Mucosa of descending colon (tissue), 3 donors: ENCODE measurements at regions not wholly inside any gene's neighbourhood (a gene's known extent, or its start where the extent isn't known, plus 50 kb on each side); places are given as distances from the start of the nearest gene placed in this dataset.

Source experiments
- ATAC-seq: fragments of 200-7000 bp; cut with Tn5 transposase; one replicate; pipeline ENCODE4 v1.9.1; 2020; ENCODE audit warnings: mild to moderate bottlenecking, moderate library complexity
- DNase-seq, 3 donors: peaks; one replicate each; pipeline ENCODE4 v3.0.0-alpha.2; 2020
- H3K36me3 ChIP-seq: fragments of 200-600 bp; one replicate; pipeline ENCODE4 v1.8.0; 2021; ENCODE audit warnings: low read depth, mild to moderate bottlenecking
- H3K4me1 ChIP-seq: fragments of 200-600 bp; one replicate; pipeline ENCODE4 v1.8.0; 2021; ENCODE audit warnings: low read depth, mild to moderate bottlenecking
- H3K4me3 ChIP-seq: fragments of 200-600 bp; one replicate; pipeline ENCODE4 v1.8.0; 2021; ENCODE audit warnings: mild to moderate bottlenecking
- H3K9me3 ChIP-seq: fragments of 200-600 bp; one replicate; pipeline ENCODE4 v1.8.0; 2021; ENCODE audit warnings: mild to moderate bottlenecking
- CTCF ChIP-seq: fragments of 200-600 bp; IDR thresholded peaks from one replicate; pipeline ENCODE4 v1.8.0; 2022; ENCODE audit warnings: antibody characterized with exemption, mild to moderate bottlenecking
- intact Hi-C, 2 donors: fragments of 100-400 bp; cut with DNase I in 1 of 2; cut with micrococcal nuclease in 1 of 2; formaldehyde crosslinking; loops; one replicate each; pipeline versions ENCODE4 v1.11.0 to v1.11.1; 2022; cut with DNase I, micrococcal nuclease
- donor health status: DM: no; HTN: no; CAD: no; lungs with moderate emphysema.
- donor health status: DM: no; HTN: no; CAD: no.
- donor health status: DM: no; HTN: yes; CAD: no.

GRCh38 chr6:23611776-23612381, 514.1 kb upstream of the NRSN1 start:
- H3K36me3 ChIP-seq: no peaks in the 10 kb centered on the region
- H3K9me3 ChIP-seq: no peaks in the 10 kb centered on the region
- H3K4me3 ChIP-seq: no peak overlapping the region
- ATAC-seq (no peak), DNase-seq (no peak)
- no peaks in the 10 kb centered on the region for H3K4me1 ChIP-seq
- TF ChIP-seq CTCF: no peak
- intact Hi-C loops: no loop called here

DNA sequence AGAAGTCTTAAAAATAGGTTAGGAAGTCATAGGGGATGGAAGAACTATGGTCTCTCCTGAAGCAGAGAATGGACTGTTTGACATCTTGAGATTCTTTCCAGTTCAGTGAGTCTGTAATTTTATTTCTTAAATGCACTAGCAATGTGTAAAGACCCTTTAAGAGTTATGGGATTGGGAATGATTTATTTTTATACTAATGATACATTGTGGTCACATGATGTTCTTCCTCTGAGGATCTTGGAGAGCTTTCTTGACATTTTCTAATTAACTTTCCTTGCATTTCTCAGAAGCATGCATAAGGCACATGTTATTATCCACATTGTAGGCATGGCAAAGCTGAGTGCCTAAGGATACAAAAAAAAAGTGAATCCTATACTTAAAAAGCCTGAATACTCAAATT, 507.6 kb upstream of the NRSN1 start:
- Histone ChIP-seq H3K4me3 (no peak overlapping the region), H3K4me1 (no peaks in the 10 kb centered on the region), H3K36me3 (no peaks in the 10 kb centered on the region), H3K9me3 (no peaks in the 10 kb centered on the region)
- intact Hi-C loops: no loop called here
- DNase-seq (no peak), ATAC-seq (no peak)
- TF ChIP-seq CTCF: no peak

DNA sequence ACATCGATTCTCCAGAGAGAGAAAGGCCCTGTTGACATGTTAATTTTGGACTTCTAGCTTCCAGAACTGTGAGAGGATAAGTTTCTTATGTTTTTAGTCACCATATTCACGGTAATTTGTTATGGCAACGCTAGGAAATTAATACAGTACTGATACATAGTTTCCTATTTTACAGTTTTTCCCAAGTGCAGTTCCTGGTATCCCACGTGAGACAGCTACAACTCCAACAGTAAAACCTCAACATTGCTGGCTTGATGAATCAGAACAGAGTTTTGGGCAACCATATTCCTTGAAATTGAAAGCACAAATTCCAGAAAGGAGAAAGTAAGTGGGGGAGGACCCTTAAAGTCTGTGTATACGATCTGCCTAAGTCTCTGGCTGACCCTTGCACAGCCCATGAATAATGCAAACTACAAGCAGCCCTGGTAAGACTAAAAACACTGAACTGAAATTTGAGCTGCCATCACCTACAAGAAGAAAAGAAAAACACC, 505.1 kb upstream of the NRSN1 start:
- no peak for TF ChIP-seq CTCF
- intact Hi-C loops: no loop called here

DNA sequence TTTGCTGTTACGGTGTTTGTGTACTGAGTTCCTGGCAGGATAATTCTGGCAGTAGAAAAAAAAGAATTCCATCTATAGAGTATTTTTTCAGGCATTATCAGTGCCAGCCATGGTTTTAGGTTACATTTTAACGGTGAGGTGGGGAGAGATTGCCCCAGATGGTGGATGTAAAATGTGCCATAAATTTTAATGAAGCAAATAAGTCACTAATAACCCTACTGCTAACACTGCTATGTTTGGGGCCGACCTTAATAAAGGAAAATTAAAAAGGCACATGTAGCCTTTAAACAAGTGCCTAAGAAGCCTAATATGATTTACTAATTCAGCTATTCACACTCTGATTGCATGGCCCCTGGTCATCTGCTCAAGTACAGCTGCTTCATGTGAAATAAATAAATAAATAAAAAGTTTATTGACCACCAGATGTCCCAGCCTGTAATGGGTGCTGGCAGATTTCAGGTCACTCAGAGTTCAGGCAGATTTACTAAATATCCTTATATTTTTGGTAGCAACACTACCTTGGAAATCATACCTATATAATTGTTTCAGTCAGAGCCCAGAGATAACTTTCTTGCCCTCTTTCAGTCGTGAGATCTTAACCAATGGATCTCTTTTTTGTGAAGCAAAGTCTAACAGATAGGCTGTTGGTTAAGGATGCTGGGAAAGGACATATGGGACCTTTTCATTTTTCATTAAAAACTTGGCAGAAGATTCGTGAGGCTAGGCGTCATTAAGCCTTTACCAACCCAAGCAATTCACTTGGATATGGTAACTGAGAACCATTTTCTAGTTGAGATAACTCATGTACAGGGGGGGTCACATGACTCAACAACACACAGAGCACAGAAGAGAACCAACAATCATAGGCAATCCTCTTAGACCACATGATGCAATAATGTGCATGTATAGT, 495.0 kb upstream of the NRSN1 start:
- no peak overlapping the region for H3K4me3 ChIP-seq
- TF ChIP-seq CTCF: no peak
- no peak for ATAC-seq
- H3K9me3 ChIP-seq: no peaks in the 10 kb centered on the region
- H3K4me1 ChIP-seq: no peaks in the 10 kb centered on the region
- intact Hi-C loops: no loop called here
- no peak for DNase-seq
- H3K36me3 ChIP-seq: no peaks in the 10 kb centered on the region

More for the DNA sequence above, 505.1 kb upstream of the NRSN1 start:
- H3K9me3 ChIP-seq: no peaks in the 10 kb centered on the region
- no peaks in the 10 kb centered on the region for H3K36me3 ChIP-seq
- no peak for ATAC-seq
- no peak overlapping the region for H3K4me3 ChIP-seq
- H3K4me1 ChIP-seq: no peaks in the 10 kb centered on the region
- DNase-seq: no peak

DNA sequence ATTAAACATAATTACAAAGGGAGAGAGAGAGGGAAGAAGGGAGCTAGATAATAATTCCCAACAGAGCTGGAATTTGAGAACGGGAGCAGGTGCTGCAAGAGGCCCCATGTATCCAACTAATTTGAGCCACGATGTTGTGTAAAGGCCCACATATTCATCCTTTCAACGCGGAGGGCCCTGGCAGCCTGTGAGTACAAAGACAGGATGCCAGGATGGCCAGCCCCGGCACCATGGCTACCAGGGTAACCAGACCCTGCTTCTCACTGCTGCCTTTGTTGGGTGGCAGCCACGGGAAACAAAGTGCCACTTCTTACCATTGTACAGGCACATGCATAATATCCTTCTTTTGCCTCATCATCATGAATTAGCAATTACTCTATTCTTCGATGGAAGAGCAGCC, 492.0 kb upstream of the NRSN1 start:
- no peak for DNase-seq
- no peaks in the 10 kb centered on the region for H3K9me3 ChIP-seq
- intact Hi-C loops: no loop called here
- no peak overlapping the region for H3K4me3 ChIP-seq
- no peaks in the 10 kb centered on the region for H3K4me1 ChIP-seq
- no peaks in the 10 kb centered on the region for H3K36me3 ChIP-seq
- TF ChIP-seq CTCF: no peak
- ATAC-seq: no peak
